ENCODE measurements at regions not wholly inside any gene's neighbourhood (a gene's known extent, or its start where the extent isn't known, plus 50 kb on each side); places are given as distances from the start of the nearest gene placed in this dataset.

GRCh38 chr17:77742579-77742978 lies 215.9 kb upstream of the TNRC6C start:
- no peak for DNase-seq (ENCODE audit: low read depth in 2 of 2)

GRCh38 chr17:77744066-77744988 lies 214.2 kb upstream of the TNRC6C start:
- no peak for DNase-seq (ENCODE audit: low read depth in 2 of 2)

- DNase-seq (ENCODE audit: low read depth in 2 of 2) = no peak
Measured at GRCh38 chr17:77745702-77746101, 212.8 kb upstream of the TNRC6C start.

- no peak for DNase-seq (ENCODE audit: low read depth in 2 of 2)
Measured at GRCh38 chr17:77746393-77746792, 212.1 kb upstream of the TNRC6C start.

- no peak for DNase-seq (ENCODE audit: low read depth in 2 of 2)
Measured at GRCh38 chr17:77746896-77747554, 211.5 kb upstream of the TNRC6C start.

GRCh38 chr17:77748436-77748835 lies 210.1 kb upstream of the TNRC6C start:
- DNase-seq (ENCODE audit: low read depth in 2 of 2) = no peak

GRCh38 chr17:77749321-77749751 lies 209.2 kb upstream of the TNRC6C start:
- no peak for DNase-seq (ENCODE audit: low read depth in 2 of 2)

GRCh38 chr17:77749989-77750388 lies 208.5 kb upstream of the TNRC6C start:
- DNase-seq (ENCODE audit: low read depth in 2 of 2) = no peak

GRCh38 chr17:77750427-77751043 lies 208.0 kb upstream of the TNRC6C start:
- no peak for DNase-seq (ENCODE audit: low read depth in 2 of 2)

GRCh38 chr17:77753246-77753645 lies 205.3 kb upstream of the TNRC6C start:
- DNase-seq (ENCODE audit: low read depth in 2 of 2) = no peak

GRCh38 chr17:77753691-77754245 lies 204.7 kb upstream of the TNRC6C start:
- DNase-seq (ENCODE audit: low read depth in 2 of 2) = no peak

- DNase-seq (ENCODE audit: low read depth in 2 of 2) = no peak
Measured at GRCh38 chr17:77754956-77755355, 203.5 kb upstream of the TNRC6C start.

- DNase-seq (ENCODE audit: low read depth in 2 of 2) = no peak
Measured at GRCh38 chr17:77755410-77755963, 203.0 kb upstream of the TNRC6C start.

GRCh38 chr17:77756028-77756427 lies 202.5 kb upstream of the TNRC6C start:
- DNase-seq (ENCODE audit: low read depth in 2 of 2) = no peak

GRCh38 chr17:77756846-77757560 lies 201.5 kb upstream of the TNRC6C start:
- no peak for DNase-seq (ENCODE audit: low read depth in 2 of 2)

GRCh38 chr17:77757561-77757898 lies 201.0 kb upstream of the TNRC6C start:
- DNase-seq (ENCODE audit: low read depth in 2 of 2) = no peak

- no peak for DNase-seq (ENCODE audit: low read depth in 2 of 2)
Measured at GRCh38 chr17:77763023-77763422, 195.5 kb upstream of the TNRC6C start.

- DNase-seq (ENCODE audit: low read depth in 2 of 2) = no peak
Measured at GRCh38 chr17:77763575-77763974, 194.9 kb upstream of the TNRC6C start.

GRCh38 chr17:77765292-77765691 lies 193.2 kb upstream of the TNRC6C start:
- DNase-seq (ENCODE audit: low read depth in 2 of 2) = no peak

- no peak for DNase-seq (ENCODE audit: low read depth in 2 of 2)
Measured at GRCh38 chr17:77767148-77767547, 191.4 kb upstream of the TNRC6C start.

GRCh38 chr17:77768248-77768852 lies 190.2 kb upstream of the TNRC6C start:
- no peak for DNase-seq (ENCODE audit: low read depth in 2 of 2)

Data from fibroblast of skin of left quadriceps (primary cell).